GM12892 (cell line): ENCODE measurements at regions not wholly inside any gene's neighbourhood (a gene's known extent, or its start where the extent isn't known, plus 50 kb on each side); places are given as distances from the start of the nearest gene placed in this dataset.

ENCODE experiments used
- DNase-seq: peaks from one replicate; pipeline ENCODE4 v3.0.0; 2011; ENCODE audit not compliant: insufficient read length
- FAIRE-seq: peaks from 2 replicates; lab custom pipeline; 2011; peaks lifted over from hg19 to GRCh38; lab: Jason Lieb, UNC
- POLR2A ChIP-seq: IDR thresholded peaks from 2 replicates; pipeline ENCODE4 v1.6.1; 2011; ENCODE audit warnings: low read depth, low read length, control low read depth
- POLR2AphosphoS5 ChIP-seq: IDR thresholded peaks from 2 replicates; pipeline ENCODE4 v1.6.1; 2011; ENCODE audit warnings: low read depth, low read length, control low read depth
- TAF1 ChIP-seq: IDR thresholded peaks from 2 replicates; pipeline ENCODE4 v1.6.1; 2011; ENCODE audit warnings: low read depth, mild to moderate bottlenecking, control low read depth, low read length, borderline replicate concordance

DNA sequence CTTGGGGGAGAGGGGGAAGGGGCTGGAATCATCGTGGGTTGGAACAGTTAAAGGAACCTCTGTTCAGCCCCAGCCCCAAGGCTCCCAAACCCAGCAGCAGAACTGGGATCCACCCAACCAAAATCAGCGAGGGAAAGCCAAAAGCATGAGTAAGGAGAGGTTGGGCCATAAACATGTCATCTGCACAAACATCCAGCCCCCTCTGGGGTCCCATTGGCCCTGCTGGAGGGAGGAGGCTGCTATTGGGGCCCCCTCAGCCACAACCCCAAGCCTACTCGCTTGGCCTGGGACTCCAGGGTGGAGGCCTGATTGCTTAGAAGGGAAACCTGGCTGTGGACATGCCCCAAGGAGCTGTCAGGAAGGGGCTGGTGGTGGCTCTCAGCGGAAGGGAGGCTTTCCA, 154.9 kb downstream of the FGF18 start:
- DNase-seq (no peak), FAIRE-seq (no peak)
- TF ChIP-seq TAF1 (no peak), POLR2A (no peak), POLR2AphosphoS5 (no peak)

DNA sequence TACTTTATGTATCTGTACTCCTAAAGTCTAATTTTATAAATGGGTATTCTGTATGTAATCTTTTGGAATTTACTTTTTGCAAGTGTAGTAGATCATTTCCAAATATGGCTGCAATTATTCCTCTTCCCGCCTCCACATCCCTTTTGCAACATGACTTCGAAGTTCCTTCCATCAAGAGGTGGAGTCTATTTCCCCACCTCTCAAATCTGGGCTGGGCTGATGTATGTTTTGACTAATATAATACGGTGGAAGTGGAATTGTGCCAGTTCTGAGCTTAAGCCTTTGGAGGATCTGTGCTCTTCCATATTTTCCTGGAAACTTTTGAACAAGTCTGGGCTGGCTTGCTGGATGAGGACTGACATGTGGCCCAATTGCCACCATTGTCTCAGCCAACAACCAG, 155.9 kb downstream of the FGF18 start:
- TF ChIP-seq TAF1 (no peak), POLR2AphosphoS5 (no peak), POLR2A (no peak)
- no peak for FAIRE-seq

DNA sequence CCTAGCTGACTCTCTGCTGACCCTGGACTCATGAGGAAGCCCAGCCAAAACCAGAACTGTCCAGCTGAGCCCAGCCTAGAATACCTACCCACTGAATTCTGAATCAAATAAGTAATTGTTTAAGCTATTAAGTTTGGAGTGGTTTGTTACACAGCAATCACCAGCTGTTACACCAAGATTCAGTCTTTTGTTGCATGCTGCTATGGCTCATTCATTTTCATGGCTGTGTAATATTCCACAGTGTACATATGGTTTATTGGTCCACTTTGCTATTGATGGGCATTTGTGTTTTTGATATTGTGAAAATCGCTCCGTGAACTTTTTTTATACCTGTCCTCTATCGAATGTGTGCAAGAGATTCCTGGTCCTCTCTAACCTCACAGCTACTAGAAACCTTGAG, 156.4 kb downstream of the FGF18 start:
- FAIRE-seq (no peak), DNase-seq (no peak)
- no peak for TF ChIP-seq TAF1
- TF ChIP-seq POLR2AphosphoS5: no peak
- no peak for TF ChIP-seq POLR2A

More for the DNA sequence above, 155.9 kb downstream of the FGF18 start:
- no peak for DNase-seq

DNA sequence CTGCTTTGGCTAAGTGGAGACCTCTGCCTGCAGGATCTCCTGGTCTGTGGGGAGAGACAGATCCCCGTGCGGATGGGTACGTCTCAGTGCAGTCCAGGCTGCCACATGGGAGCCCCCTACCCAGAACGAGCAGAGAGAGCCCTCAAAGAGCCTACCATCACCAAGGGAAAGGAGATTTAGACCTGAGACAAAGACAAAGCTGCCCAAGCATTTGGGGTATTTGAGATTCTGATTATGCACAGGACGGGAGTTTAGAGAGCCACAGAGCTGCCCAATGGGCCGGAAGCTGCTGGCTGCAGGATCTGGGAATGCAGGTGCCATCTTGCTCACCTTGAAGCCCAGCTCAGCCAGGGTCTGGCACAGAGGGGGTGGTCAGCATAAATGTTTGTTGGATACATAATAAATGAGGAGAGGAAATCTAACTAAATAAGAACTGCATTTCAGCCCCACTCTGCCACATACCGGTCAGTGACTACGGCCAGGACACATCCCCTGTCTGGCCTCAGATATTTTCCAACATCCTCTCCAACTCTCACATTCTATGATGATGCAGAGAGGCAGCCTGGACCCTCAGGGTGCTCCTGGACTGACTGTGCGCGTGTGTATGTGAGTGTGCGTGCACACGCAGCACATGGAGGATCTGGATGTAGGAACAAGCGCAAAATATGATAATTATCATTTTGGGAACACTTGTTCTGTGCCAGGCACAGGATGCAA, 157.8 kb downstream of the FGF18 start:
- FAIRE-seq: no peak
- no peak for TF ChIP-seq POLR2AphosphoS5
- no peak for TF ChIP-seq TAF1
- TF ChIP-seq POLR2A: no peak
- DNase-seq: no peak

DNA sequence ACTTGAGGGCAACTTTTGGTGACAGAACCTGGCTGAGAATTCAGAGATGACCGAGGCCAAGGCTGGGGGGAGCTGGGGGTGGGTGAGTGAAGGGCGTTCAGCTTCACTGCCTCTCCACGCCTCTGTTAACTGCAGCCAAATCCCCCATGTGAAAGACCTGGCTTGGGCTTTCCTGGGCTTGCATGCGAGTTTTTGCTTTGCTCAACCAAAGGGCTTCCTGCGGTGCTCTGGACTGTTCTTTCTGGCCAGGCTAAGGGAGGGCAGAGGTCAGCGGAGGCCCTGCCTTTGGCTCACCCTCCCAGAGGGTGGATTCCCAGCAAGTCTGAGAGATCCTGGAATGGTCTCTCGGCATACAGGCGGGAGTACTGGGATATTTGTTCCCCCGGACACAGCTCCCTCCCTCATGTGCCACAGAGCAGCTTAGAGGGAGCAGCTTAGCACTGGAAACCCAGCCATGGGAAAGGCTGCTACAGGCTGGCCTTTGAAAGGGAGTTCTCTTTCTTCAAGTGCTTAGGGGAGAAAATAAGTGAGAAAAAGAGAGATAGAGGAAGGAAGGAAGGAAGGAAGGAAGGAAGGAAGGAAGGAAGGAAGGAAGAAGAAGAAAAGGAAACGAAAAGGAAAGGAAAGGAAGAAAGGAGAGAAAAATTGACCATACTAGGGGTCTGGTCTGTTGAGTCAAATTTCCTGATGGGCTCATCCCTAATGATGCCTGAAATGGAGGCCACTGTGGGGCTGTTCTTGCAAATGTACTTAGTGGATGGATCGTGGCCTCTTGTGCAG, 158.8 kb downstream of the FGF18 start:
- TF ChIP-seq TAF1: no peak
- TF ChIP-seq POLR2A: no peak
- TF ChIP-seq POLR2AphosphoS5: no peak
- FAIRE-seq (no peak), DNase-seq (no peak)

DNA sequence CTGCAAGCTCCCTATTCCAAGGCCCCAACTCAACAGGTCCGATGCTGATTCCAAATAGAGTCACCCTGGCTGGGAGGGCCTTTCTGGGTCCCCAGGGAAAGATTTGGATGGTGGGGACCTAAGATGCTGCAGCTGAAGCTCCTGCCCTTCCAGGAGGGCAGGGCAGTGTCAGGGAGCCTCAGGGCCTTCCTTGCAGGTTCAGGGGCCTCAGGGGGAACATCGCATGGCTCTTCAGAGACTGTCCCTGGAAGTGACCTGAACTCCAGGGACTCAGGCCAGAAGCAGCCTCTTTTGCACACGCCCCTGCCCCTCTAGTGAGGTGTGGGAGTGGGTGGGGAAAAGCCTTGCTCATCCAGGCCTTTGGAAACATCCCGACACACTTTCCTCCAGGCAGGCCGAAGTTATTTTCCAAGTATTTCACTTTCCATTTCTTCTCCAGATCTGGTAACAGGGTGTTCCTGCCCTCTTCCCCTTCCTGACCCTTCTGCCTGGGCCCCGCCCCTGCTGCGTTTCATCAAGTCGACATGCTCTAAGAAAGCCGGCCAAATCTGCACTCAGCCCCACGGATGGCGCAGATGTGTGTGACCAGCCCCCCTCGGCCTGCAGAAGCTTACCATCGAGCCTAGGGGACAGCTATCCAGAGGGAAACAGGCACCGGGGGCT, 159.5 kb downstream of the FGF18 start:
- FAIRE-seq: no peak

DNA sequence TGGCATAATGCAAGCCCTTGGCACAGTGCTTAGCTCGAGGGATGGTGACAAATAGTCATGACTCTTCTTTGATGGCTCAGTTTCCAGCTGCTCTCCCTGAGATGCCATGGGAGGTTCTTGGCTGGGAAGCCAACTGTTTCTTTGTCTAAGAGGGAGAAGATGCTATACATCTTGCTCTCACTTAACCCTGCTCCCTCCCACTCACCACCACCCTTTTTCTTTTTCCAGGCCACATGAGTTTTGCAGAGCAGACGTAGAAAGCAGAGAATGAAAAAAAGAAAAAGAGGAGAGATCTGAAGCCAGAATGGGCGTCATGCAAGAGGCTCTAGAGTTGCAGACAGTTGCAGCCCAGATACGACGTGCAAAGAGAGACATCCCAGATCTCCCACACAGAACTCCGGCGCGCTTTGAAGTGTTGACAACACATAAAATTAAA, 160.5 kb downstream of the FGF18 start:
- TF ChIP-seq TAF1: no peak
- no peak for TF ChIP-seq POLR2AphosphoS5
- TF ChIP-seq POLR2A: no peak
- FAIRE-seq (no peak), DNase-seq (no peak)

More for the DNA sequence above, 159.5 kb downstream of the FGF18 start:
- TF ChIP-seq POLR2AphosphoS5: no peak
- no peak for DNase-seq

DNA sequence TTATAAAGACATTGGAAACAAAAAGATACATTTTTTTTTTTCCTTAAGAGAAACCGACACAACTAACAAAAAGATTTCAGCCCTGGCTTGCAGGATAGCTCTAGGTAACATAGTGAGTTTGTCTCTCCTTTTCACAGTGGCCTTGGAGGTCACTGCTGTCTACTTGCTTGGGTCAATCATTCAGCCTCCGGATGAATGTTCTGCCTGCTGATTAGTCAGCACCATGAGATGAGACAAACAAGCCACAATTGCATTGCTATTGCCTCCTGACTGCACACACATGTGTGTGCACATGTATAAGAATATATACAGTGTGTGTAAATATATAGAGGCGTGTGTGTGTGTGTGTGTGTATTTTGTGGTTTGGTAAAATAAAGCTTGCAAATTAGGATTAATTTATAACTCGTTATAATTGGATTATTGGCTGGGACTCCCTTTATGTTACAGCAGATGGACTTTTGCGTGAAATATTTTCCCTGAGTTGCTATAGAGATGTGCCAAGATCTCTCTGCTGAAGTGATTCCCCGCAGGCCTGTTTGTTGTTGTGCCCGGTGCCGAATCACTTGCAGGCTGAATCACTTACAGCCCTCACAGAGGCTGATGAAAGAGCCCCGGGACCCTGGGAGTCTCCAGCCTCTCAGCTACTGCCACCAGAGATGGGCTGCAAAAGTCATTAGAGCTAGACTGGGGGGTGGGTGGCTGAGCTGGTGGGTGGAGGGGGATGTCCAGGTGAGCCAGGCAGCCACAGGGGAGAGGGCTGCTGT, 161.2 kb downstream of the FGF18 start:
- FAIRE-seq (peak; percentile 48), DNase-seq (no peak)
- TF ChIP-seq POLR2AphosphoS5: no peak
- no peak for TF ChIP-seq TAF1
- no peak for TF ChIP-seq POLR2A

DNA sequence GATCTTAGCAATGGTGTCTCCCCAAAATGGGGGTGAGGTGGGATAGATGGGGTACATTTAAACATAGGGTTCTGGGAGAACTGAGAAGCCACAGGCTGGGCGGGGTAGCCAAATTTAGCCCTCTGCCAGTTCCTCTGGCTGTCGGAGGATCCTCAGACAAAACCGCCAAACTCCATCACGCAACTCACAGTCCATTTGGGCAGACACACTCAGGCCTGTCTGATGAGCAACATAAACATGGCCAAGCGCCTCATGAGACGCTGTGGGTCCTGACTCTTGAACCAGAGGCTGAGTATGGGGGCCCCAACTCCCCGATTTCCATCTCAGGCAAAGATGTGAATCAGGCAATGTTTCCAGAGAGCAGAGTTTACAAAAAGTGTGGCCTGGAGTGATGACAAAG, 162.3 kb downstream of the FGF18 start:
- FAIRE-seq: no peak
- TF ChIP-seq POLR2A (no peak), TAF1 (no peak), POLR2AphosphoS5 (no peak)
- no peak for DNase-seq

DNA sequence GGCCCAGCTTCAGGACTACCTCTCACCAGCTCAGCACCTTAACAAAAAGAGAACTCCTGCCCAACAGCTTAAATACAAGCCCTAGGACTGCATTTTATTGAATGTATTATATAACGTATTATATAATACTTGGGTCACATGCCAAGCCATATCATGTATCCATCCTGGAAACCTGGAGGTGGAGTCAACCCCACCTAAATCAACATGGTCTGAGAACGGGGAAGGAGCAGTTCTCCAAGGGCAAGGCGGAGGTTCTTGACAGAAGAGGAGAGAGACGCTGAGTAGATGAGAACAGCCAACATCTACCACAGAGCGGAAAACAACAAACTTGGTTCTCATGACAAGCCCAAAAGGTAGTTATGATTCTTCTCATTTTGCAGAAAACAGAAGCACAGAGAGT, 163.4 kb downstream of the FGF18 start:
- FAIRE-seq (no peak), DNase-seq (no peak)
- no peak for TF ChIP-seq POLR2AphosphoS5
- no peak for TF ChIP-seq POLR2A
- TF ChIP-seq TAF1: no peak

DNA sequence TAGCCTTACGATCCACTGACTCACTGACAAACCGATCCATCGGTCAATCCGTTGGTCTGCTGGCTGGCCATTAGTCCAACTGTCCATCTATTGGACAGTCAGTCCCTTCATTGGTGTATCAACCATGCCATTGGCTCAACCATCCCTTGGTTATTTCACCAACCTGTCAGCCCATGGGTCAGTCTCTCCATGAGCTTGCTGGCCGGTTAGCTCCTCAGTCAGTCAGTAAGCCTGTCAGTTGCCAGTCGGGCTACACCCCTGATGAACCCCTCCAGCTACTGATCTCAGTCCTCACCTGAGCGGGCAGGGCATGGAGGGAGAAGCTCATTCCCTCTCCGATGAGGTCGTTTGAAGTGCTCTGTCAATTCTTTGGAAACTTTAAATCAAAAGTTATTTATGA, 166.5 kb downstream of the FGF18 start:
- DNase-seq: no peak
- no peak for FAIRE-seq
- TF ChIP-seq POLR2A (no peak), POLR2AphosphoS5 (no peak), TAF1 (no peak)
